ENCODE measurements at regions not wholly inside any gene's neighbourhood (a gene's known extent, or its start where the extent isn't known, plus 50 kb on each side); places are given as distances from the start of the nearest gene placed in this dataset.

DNA sequence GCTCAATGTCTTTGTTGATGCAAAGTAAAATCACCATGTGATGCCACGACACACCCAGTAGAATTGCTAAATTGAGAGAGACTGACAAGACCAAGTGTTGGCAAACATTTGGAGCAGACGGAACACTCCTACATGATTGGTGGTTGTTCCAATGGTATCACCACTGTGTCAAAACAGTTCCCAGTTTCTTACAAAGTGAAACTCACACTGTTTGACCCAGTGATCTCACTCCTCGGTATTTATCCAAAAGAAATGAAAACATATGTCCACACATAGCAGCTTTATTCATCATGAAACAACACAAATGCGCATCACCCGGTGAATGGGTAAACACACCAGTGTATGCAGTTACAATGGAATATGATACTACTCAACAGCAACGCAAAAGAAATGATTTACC lies 74.0 kb upstream of the SULF2 start:
- H3K4me3 ChIP-seq (ENCODE audit: low read depth, low read length): no peak overlapping the region

DNA sequence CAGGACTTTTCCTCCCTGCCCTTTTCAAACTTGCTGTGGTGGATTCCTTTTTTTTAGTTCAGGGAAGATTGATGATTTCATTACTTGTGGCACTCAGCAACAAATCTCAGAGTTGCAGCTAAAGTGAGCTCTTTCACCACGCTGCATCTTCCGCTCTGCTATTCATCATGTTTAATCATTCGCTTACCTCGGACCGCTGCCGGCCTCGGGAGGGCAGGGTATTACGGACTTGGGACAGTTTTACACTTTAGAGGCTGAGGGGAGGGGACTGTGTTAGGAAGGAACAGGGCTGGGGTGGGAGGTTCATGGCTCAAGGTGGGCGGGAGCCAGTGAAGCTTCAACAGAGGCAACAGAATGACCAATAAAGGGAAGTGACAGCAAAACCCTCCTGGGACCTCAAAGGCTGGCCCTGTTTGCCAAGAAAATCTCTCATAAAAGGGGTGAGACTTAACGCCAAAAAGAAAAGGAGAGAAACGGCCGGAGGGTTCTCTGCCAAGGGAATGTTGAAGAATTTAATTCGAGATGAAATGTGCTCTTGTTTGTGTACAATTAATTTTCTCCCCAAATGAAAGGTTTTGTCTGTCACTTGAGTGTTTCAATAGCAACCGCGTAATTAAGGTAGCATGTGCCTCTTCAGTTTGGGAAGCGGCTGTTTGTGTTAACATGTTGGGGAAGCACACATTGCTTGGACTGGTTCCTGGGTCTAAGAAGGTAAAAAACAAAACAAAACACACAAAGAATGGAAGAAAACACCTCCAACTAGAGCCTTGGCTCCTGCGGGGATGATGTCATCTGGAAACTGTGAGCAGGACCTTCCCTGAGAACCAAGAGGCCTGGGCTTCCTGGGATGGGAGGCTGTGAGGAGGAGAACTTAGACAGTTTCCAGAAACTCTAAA lies 72.5 kb upstream of the SULF2 start:
- TF ChIP-seq, protein P1, sequence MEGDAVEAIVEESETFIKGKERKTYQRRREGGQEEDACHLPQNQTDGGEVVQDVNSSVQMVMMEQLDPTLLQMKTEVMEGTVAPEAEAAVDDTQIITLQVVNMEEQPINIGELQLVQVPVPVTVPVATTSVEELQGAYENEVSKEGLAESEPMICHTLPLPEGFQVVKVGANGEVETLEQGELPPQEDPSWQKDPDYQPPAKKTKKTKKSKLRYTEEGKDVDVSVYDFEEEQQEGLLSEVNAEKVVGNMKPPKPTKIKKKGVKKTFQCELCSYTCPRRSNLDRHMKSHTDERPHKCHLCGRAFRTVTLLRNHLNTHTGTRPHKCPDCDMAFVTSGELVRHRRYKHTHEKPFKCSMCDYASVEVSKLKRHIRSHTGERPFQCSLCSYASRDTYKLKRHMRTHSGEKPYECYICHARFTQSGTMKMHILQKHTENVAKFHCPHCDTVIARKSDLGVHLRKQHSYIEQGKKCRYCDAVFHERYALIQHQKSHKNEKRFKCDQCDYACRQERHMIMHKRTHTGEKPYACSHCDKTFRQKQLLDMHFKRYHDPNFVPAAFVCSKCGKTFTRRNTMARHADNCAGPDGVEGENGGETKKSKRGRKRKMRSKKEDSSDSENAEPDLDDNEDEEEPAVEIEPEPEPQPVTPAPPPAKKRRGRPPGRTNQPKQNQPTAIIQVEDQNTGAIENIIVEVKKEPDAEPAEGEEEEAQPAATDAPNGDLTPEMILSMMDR (IDR thresholded peaks at IDR 0.05; ENCODE audit: low read depth, low read length, missing control alignments): no peak
- DNase-seq (ENCODE audit: low read depth): no peak
- no peak overlapping the region for H3K4me3 ChIP-seq (ENCODE audit: low read depth, low read length)

More for the DNA sequence above, 74.0 kb upstream of the SULF2 start:
- no peak for DNase-seq (ENCODE audit: low read depth)
- TF ChIP-seq, protein P1 (IDR thresholded peaks at IDR 0.05; ENCODE audit: low read depth, low read length, missing control alignments): no peak

DNA sequence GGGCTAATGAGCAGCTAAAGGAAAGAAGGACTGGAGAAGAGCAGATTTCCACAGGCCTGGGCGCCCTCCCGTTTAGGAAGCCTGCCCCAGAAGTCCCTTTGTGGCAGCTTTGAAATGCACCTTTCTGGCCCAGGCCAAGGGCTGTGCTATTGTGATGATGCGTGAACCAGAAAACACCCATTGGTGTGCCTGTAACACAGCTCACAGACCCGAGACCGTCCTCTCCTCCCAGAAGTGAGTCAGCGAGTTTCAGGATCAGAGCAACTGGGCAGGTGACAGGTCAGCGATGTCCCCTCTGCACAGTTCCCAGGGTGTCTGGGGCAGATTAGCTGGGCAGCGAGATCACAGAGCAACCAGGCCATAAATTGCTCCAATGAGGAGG lies 71.9 kb upstream of the SULF2 start:
- DNase-seq (ENCODE audit: low read depth): no peak
- TF ChIP-seq, protein P1 (IDR thresholded peaks at IDR 0.05; ENCODE audit: low read depth, low read length, missing control alignments): no peak
- no peak overlapping the region for H3K4me3 ChIP-seq (ENCODE audit: low read depth, low read length)

DNA sequence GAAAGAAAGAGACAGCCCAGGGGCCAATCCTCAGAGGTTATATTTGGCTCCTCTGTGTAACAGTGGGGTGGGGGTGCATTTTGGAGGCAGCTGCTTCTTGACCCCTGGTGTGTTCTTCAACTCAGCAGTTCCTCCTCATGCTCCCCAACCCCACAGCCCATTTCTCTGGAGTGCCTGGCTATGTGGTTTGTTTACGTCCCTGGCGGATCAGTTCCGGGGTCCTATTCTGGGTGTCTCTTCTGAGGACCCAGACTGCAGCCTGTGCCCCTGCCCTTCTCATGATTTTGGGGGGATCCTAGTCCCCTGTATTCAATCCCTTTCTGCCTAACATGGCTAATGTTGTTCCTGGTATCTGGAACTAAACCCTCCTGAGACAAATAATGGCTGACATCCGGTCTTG lies 70.5 kb upstream of the SULF2 start:
- TF ChIP-seq, protein P1 (IDR thresholded peaks at IDR 0.05; ENCODE audit: low read depth, low read length, missing control alignments): no peak
- DNase-seq (ENCODE audit: low read depth): no peak
- no peak overlapping the region for H3K4me3 ChIP-seq (ENCODE audit: low read depth, low read length)

DNA sequence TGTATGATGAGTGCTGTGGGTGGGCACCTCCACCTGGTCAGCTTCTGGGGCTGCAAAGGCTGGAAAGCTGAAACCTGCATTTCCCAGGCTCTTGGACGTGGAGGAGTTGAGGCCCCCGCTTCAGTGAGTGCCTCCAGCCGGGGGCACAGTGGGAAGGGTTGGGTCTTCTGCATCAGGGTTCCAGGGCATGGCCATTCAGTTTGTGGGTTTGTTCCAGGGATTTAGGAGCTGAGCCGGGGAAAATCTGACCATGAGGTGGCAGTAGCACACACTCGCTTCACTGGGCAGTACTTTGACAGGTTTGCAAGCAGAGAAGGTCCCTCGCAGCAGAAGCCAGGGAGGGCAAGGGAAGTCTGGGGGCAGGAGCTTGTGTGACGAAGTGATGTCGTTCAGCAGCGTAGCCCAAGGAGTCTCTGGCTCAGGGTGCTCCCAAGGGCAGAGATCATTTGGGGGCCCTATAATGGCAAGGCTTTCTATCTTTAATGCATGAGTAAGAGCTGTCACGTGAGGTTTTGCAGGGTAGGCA lies 69.5 kb upstream of the SULF2 start:
- no peak for DNase-seq (ENCODE audit: low read depth)
- no peak overlapping the region for H3K4me3 ChIP-seq (ENCODE audit: low read depth, low read length)
- TF ChIP-seq, protein P1 (IDR thresholded peaks at IDR 0.05; ENCODE audit: low read depth, low read length, missing control alignments): peak; percentile 49

DNA sequence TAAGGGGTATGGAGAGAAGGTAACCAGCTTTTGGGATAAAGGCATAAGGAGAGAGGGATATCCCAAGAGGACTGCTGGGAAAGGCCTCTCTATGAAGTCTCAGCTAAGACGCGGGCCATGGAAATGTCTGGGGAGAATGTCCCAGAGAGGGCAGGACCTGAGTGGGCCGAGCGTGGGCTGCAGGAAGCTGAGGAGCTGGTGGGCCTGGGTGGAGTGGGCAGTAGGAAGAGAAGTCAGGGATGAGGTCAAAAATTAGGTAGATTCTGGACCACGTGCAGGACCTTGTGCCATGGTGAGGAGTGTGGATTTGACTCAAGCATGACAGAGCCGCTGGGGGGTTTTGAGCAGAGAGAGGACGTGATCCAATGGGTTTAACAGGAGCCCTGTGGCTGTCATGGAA lies 66.5 kb upstream of the SULF2 start:
- TF ChIP-seq, protein P1 (IDR thresholded peaks at IDR 0.05; ENCODE audit: low read depth, low read length, missing control alignments): no peak
- no peak overlapping the region for H3K4me3 ChIP-seq (ENCODE audit: low read depth, low read length)
- no peak for DNase-seq (ENCODE audit: low read depth)

Measured in GM12864 (cell line).